ENCODE measurements at regions not wholly inside any gene's neighbourhood (a gene's known extent, or its start where the extent isn't known, plus 50 kb on each side); places are given as distances from the start of the nearest gene placed in this dataset.

DNA sequence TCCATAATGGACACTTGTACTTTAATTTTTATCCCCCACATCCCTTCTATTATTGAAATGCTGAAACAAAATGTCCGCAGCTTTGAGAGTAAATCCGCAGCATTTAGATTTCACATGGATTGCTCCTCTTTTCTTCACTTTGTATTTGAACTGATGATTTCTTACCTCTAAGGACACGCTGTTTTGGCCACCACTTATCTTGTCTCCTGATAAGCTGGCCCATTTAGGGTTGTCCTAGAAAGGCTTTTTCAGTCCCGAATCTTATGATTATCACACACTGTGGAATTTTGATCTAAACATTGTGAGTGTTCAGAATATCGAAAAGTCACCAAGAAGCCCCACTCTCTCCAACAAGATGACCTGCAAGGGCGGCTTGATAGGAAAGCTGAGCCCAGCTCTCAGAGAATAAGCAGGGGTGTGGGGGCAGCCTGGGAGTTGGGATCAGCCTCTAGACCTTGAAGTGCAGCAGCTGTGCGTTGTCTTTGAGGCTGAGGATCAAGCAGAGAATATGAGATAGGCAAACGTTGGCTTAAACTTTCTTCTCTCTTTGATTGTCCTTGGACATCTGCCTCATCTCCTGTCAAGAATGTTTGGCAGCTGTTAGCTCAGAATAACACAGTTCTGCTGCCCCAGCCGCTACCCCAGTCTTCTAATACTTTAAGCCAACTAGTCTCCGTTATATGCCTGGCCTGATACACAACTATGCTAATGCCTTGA lies 399.7 kb upstream of the NR2F2 start:
- peak; percentile 89 for DNase-seq (ENCODE audit: low read depth)

DNA sequence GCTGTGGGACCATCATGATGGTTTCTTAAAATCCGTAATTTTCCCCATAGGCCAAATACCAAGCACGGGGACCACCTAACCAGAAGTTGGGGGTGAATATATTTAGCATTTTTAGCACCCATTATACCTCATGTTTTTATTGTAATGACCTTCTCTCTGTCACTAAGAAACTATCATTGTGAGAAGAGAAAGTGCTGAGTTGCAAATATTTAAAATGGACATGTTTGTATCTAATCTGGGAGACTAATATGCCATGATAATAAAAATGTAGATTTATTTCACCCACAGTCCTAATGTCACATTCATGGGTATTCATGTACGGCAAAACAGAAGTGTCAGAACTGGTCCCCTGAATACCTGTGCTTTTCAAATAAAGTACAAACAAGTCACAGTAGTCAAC lies 398.9 kb upstream of the NR2F2 start:
- DNase-seq (ENCODE audit: low read depth): no peak

DNA sequence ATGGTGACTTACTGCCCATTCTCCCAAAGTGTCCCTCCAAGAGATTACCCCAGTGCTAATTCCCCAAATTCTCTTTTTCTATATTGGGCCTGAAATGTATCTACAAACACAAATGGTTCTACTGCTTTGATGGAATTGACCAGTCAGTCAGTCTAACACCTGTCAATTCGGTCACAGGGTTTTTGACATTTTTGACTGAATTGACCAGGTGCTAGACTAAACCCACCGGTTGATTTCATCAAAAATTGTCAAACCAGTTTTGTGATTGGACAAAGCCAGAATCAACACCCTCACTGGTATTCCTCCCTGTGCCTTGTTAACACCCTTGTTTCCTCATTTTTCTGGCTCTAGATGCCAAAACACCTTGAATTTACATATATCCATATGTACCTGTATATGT lies 398.4 kb upstream of the NR2F2 start:
- peak; percentile 68 for DNase-seq (ENCODE audit: low read depth)

DNA sequence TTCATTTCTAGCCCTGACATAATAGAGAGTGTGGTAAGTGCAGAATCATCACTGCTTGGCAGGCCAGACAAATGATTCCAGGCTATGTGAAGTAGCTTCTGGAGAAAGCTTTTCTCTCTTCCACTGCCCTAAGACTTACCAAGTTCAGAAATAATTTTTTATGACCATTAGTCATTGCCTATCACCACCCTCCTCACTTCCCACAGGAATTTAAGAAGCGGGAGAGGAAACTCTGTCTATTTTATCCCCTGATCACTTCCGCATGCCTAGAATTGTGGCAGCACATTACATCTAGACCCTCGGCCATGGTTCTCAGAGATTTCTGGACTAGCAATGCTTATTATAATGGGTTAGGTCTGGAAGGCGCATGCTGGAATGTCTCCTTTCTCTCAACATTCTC lies 397.8 kb upstream of the NR2F2 start:
- peak; percentile 81 for DNase-seq (ENCODE audit: low read depth)

DNA sequence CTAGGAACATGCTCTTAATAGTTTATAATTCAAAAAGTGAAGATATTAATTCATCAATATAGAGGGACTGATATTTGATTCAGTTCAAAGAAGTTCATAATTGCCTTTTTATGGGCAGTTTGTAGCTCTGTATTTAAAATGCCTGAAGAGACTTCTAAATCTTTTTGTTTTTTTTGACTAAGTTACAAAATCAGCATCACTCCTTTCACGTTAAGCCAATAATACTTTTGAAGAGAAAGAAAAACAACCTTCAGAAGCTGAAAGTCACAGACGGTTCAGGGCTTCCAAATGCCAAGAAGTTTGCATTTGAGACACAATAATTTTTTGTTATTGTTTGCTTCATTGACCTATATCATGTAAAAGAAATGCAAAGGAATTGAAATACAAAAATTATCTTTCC lies 394.6 kb upstream of the NR2F2 start:
- DNase-seq (ENCODE audit: low read depth): no peak

DNA sequence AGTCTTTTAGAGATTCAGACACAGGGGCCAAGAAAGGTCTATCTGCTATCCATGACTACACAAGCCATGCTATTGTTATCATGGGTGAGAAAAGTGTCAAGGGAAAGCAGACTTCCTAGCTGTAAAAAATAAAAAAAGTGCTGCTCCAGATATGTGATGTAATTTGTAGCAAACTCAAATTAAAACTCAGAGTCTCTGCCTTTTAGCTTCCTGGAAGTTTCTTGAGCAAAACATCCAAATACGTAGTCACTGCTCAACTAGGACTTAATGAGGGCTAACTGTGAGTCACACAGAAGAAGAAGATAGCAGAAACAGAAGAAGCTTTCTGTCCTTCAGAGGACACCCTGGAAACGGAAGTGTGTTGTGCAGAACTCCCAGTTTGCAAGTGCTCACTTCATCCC lies 393.4 kb upstream of the NR2F2 start:
- DNase-seq (ENCODE audit: low read depth): no peak

DNA sequence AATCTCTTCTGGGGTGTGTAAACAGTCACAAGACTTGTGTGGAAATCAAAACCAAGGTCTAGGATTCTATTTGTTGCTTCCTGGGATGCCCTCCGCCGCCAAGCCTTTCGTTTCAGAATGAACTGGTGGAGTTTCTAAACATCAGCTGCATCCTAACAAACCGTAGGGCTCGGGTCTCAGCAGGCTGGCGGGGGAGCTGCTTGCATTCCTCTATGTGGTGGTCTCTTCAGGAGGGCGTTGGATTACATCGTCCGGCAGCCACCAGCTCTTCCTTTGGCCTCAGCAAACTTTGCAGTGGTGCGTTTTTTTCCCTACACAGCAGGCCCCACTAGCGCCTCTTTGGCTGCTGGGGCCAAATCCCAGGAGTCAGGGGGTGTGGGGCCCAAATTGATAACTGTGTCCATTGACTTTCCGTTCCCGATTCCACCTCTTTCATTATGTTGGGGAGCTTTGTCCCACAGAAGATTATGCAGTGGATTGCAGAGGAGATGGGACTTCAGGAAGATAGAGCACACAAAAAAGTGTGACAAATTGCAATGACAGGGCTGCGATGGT lies 390.0 kb upstream of the NR2F2 start:
- no peak for DNase-seq (ENCODE audit: low read depth)

DNA sequence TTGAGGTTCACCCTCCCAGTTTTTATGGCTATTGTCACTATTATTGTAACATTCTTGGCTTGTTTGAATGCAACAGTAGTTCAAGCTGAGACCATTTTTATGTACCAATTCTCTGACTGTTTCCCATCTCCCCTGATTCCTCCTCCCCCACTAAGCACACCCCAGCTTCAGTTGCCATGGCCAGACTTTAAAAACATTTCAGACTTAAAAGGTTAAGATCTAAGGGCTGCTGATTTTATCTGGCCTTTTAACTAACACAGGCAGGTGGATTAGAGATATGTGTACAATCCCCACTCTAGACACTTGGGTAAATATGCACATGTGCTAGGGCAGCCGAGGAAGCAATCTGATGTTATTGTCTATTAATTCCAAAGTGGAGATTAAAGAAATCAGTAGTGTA lies 386.3 kb upstream of the NR2F2 start:
- DNase-seq (ENCODE audit: low read depth): no peak

DNA sequence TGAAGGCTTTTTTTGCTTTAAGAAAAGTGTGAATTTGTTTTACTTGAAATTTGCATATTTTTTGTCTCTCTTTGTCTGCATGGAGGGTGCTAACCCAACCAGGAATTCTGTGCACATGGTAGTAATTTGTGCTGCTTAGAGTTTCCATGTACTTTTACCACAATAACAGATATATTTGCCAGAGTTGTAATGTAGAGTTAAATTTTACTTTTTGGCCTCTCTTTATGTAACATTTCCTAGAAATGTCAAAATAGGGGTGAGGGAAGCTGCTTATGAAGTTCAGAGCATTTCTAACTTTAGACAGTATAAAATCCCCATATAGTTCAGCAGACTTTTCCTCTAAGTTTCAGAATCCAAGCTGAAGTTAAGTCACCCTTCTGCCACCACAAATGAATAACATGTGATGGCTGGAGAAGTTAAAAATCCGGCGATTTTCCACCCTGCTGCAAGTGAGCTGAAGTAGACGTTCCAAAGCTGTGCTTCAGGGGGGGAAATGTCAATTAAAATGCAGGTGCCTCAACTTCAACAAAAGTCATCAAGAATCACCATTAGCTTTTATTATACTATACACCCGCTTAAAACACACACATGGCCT lies 385.7 kb upstream of the NR2F2 start:
- DNase-seq (ENCODE audit: low read depth): no peak

DNA sequence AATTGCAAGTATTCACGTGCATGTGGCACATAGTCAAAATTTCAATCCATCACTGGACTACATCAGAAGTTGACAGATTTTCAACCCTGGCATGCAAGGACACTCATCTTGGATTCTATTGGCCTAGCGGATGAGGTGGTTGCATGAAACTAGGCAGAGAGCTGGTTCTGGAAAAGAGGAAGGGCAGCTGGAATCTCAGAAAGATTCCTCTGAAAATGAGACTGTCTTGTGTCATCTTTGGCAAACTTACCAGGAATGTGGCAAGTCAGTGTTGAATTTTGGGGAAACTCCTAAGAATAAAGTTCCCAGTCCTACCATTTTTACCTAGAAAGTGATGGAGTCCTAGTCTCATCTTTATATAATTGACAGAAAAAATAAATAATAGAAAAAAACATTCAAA lies 384.3 kb upstream of the NR2F2 start:
- no peak for DNase-seq (ENCODE audit: low read depth)

DNA sequence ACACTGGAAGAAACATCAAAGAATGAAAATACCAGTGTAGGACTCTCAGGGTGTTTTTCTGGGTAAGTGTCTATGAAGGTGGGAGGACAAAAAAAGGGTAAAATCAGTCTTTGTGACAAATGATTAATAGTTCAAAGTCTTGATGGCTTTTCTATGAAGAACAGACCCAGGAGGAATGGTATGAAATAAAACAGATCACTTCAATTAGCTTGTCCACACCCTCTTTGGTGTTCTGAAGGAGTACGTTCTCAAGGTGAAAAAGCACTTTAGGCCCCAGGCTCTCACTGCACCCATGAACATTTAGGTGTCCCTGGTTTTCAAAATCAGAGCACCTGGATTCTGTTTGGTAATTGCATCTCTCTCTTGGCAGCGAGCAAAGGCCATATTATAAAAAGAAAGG lies 383.6 kb upstream of the NR2F2 start:
- DNase-seq (ENCODE audit: low read depth): no peak

DNA sequence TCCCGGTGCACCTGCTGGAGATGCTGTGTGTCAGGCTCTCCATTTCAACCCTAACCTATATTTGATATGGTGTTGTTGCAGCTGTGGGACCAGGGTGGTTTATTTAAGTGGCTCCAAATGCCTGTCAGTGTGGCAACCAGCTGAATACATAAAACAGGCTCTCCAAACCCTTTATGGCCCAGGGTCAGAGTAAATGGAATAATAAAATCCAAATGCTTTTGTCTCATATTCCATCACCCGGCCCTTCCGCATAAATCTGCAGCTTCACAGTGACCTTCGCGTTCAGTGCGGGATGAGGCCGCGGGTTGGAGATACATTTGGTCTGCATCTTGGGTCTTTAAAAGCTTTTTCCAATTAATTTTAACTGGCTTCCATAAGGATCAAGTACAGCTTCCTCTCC lies 382.1 kb upstream of the NR2F2 start:
- no peak for DNase-seq (ENCODE audit: low read depth)

DNA sequence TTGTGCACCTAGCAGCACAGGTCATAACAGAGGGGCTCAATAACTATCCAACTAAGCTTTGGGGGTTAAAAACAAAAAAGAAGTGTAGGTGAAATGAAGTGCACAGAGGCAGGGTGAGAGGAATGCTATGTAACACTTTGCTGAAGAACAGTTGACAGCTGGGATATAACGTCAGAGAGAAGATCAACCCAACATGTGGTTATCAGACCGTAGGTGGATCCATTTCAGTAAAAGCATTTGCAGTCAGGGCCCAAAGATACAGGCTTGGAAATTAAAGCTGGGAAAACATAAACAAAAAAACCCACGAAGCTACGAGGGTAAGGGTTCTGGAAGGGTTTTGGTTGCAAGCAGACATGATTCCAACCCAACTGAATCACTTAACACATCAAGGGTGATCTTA lies 377.5 kb upstream of the NR2F2 start:
- DNase-seq (ENCODE audit: low read depth): peak; percentile 27

DNA sequence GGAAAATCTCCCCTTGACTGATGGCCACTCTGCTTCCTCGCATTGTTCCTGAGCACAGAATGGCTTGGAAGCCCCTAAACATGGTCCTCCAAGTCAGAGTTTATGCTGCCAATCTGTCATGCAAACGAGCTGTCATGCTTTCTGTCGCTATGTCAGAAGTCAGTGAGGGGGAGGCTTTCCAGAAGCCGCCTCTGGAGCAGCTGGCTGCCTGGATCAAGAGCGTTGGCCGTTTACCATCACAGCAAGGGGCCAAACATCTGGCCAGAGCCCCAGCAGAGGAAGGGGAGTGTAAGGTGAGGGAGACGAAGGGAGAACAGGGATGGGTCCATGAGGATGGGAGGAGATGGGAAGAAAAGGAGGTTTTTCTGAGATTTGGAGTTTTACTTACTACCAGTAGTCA lies 372.6 kb upstream of the NR2F2 start:
- no peak for DNase-seq (ENCODE audit: low read depth)

DNA sequence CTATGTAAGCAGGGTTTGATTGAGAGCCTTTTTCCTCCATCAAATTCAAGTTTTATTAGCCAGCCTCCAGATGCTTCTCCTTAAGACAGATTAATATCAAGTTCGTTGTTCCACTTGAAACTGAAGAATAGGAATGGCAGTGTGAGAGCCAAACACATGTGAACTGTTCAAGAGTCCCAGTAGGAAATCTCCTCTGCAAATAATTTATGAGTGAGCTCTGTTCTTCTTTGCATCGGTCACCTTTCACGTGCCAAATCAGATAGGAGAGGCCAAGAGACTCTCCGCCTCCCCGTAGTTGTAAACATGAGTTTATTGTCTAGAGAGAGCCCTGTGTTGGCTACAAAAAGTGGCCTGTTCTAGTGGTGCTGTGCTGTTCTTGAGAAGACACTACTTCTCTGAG lies 372.1 kb upstream of the NR2F2 start:
- DNase-seq (ENCODE audit: low read depth): no peak

DNA sequence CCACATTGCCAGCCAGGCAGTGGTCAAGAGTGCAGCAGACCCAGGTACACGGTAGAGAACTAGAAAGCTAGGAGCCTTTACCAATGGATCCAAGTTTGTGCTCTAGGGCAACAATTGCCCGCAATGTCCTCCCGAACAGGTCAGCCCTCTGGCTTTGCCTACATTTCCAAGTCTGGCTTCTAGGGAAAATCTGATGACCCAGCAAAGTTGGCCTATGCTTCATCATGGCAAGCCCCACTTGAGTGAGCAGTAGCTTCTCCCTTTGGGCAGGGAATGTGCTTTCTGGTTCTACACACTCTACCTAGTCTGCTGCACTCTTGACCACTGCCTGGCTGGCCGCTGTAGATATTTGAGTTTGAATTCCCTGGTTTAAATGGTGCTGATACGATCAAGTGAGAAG lies 361.6 kb upstream of the NR2F2 start:
- no peak for DNase-seq (ENCODE audit: low read depth)

DNA sequence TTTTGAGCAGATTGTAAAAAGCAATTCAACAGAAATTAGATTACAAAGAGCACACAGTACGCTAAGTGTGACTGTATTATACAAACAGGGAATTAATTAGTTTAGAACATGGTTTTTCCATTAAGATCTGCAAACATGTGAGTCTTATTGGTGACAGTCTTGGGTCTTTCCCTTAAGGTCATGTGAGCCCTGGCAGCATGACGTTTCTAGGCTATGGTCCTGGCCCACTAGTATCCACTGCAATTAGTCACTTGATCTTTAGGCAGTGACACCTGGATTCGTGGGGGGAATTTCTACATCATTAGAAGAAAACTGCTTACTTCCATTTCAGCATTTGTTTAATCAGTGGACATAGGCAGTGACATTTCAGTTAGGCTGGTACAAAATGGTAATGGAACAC lies 360.2 kb upstream of the NR2F2 start:
- DNase-seq (ENCODE audit: low read depth): no peak

DNA sequence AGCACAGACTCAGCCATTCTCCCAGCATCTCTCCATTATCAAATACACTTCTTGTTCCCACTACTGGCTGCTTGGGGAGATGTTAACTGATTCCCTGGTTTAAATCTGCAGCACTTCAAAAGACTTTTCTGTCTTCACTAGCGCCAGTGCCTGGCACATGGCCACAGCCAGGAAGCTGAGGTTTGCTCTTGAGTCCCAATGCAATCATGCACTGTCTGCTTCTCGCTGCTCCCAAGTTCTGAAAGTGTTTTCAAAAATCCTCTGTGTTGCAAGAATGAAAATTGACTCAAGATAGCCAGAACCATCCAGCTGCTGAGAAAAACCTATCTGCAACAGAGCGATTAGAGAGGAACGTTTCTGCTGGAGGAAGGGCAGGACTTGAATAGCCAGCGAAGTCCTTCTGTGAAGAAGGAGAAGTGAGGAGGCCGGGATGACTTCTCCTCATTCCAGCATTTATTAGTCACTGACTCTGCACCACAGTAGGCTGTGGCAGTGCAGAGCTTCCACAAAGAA lies 358.4 kb upstream of the NR2F2 start:
- DNase-seq (ENCODE audit: low read depth): peak; percentile 52

DNA sequence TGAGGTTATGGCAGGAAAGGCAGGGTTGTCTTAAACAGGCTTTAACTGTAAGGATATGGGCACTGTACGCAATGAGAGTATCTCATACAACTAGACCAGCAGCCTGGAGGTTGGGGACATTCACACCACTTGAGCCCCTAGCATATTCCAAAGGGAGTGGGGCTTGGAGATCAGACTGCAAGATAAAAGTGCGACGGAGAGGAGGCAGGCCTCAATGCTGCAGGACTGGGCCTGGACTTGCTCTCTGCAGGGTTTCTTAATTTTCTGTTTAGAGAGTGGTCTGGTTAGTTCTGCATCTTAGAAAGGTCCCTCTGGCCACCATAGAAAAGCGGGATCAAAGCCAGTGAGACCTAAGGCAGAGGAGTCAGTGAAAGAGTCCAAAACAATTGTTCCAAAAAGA lies 357.7 kb upstream of the NR2F2 start:
- DNase-seq (ENCODE audit: low read depth): no peak

DNA sequence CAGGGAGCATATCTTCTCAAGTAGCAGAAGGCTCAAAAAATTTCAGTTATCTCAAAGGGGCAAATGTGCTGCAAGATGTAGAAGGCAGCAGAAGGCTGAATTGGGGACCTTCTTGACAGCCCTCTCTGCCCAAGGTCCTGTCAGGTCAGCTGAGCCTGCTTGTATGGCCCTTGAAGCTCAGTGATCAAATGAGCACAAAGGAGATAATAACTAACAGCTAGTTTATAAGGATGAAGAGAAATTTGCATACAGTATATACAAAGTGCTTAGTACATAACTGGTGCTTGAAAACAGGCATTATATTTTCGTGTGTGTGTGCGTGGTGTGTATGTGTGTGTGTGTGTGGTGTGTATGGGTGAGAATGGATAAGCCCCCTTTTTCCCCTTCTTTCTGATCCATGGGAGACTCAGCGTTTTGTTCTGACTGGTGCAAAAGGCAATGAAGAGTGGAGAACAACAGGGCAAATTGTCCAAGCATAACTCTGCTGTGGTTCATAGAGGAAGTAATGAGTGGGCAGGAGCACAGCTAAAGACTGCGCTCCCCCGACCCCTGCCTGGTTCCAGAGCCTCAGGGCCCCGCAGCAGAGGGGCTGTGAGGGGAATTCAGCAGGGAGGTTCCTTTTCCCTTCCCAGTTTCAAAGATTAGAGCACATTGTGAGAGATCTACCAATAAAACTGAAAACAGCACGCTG lies 356.8 kb upstream of the NR2F2 start:
- no peak for DNase-seq (ENCODE audit: low read depth)

DNA sequence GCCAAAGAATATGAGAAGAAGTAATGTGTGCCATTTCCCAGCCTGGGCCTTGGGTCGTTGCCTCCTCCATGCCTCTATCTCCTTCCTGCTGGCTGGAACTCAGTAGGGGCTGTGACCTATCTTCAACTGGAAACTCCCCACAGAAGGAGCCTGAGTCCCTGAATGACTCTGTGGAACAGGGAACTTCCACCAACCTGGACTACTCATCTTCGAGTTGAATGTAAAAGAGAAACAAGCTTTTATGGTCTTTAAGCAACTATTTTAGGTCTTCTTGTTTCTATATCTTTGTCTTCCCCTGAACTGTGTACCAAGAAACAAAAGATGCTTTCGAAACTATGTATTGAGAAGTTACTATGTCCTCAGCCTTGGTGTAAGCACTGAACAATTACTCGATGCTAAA lies 355.3 kb upstream of the NR2F2 start:
- no peak for DNase-seq (ENCODE audit: low read depth)

DNA sequence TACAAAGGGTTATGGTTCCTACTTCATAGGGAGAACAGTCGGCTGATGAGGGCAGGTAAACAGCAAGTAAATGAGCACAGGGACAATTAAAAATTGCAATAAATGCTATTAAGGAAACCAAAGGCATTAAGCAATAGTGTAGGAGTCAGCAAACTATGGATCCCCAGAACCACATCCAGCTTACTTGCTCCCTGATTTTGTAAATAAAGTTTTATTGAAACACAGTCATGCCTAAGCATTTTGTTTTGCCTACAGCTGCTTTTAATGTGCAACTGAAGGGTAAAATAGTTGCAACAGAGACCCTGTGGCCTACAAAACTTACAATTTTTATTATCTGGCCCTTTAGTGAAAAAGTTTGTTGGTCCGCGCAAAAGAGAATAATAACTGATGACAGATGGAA lies 351.2 kb upstream of the NR2F2 start:
- no peak for DNase-seq (ENCODE audit: low read depth)

Data from myocyte (in vitro differentiated cells).